Esophagus squamous epithelium (tissue), 5 donors: ENCODE measurements at regions not wholly inside any gene's neighbourhood (a gene's known extent, or its start where the extent isn't known, plus 50 kb on each side); places are given as distances from the start of the nearest gene placed in this dataset.
"Not testable (repeated sequence)": the region's sequence is repeated elsewhere in the genome, so short reads cannot be mapped to it uniquely, and the experiment has no call there.

Experiments
- DNase-seq: peaks from one replicate; lab custom pipeline; 2025; lab: John Stamatoyannopoulos, UW
- H3K27ac ChIP-seq, 4 donors: fragments of 200-600 bp; sonication (generic); one replicate each; pipeline ENCODE4 v1.5.1; 2016 to 2019; ENCODE audit warnings: mild to moderate bottlenecking in 1 of 4
- H3K27me3 ChIP-seq, 4 donors: fragments of 200-600 bp; sonication (generic); 1 replicate in 3 of 4; 2 replicates in 1 of 4; pipeline versions ENCODE4 v1.5.1 to v1.6.0; 2017 to 2021; ENCODE audit warnings: antibody characterized with exemption in 1 of 4
- H3K36me3 ChIP-seq, 3 donors: fragments of 200-600 bp; sonication (generic); one replicate each; pipeline ENCODE4 v1.5.1; 2016 to 2019
- H3K4me1 ChIP-seq, 3 donors: fragments of 200-600 bp; sonication (generic); one replicate each; pipeline ENCODE4 v1.5.1; 2017 to 2019
- H3K4me3 ChIP-seq, 4 donors: fragments of 200-600 bp; sonication (generic); 1 replicate in 3 of 4; 2 replicates in 1 of 4; pipeline ENCODE4 v1.5.1; 2016 to 2019; ENCODE audit warnings: mild to moderate bottlenecking in 2 of 4, moderate library complexity in 1 of 4
- H3K9me3 ChIP-seq, 3 donors: fragments of 200-600 bp; sonication (generic); one replicate each; pipeline ENCODE4 v1.5.1; 2016 to 2019
- POLR2A ChIP-seq, 4 donors: fragments of 450-650 bp; IDR thresholded peaks; one replicate each; pipeline ENCODE4 v1.6.1; 2017; ENCODE audit warnings: antibody characterized with exemption in 4 of 4, mild to moderate bottlenecking in 4 of 4, moderate library complexity in 3 of 4
- WGBS, 2 donors: methylation state at CpG; one replicate each; pipeline ENCODE4 v1.1.5; 2018; 5-methylcytosine and 5-hydroxymethylcytosine counted together
- intact Hi-C: fragments of 100-400 bp; cut with DNase I; formaldehyde crosslinking; loops from one replicate; pipeline ENCODE4 v1.15.0; 2022
- TF ChIP-seq, protein P1 (sequence below), 6 experiments: fragments of 450-650 bp in 4 of 6; fragments of 200-600 bp in 2 of 6; sonication (generic) in 2 of 6; IDR thresholded peaks; one replicate each; pipeline ENCODE4 v1.5.1; 2016 to 2019; ENCODE audit warnings: antibody characterized with exemption in 6 of 6, mild to moderate bottlenecking in 4 of 6, moderate library complexity in 4 of 6
- donor health status: DM: yes; HTN: yes; CAD: no.

DNA sequence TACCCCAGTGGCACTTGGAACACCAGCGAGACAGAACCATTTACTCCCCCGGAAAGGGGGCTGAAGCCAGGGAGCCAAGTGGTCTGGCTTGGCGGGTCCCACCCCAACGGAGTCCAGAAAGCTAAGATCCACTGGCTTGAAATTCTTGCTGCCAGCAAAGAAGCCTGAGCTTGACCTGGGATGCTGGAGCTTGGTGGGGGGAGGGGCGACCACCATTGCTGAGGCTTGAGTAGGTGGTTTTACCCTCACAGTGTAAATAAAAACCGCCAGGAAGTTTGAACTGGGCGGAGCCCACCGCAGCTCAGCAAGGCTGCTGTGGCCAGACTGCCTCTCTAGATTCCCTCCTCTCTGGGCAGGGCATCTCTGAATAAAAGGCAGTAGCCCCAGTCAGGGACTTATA lies 62.8 kb downstream of the RPS24 start:
- 80% methylated on average over 2 of the region's 8 CpGs; no CpG with 5 or more reads in 1 of the 2 donors for WGBS, 2 donors
- H3K9me3 ChIP-seq, H3K4me3 ChIP-seq, intact Hi-C loops, DNase-seq, H3K27ac ChIP-seq, H3K36me3 ChIP-seq, H3K4me1 ChIP-seq: not testable (repeated sequence)
- peaks cover 0 to 13% (median 0%) of the 10 kb centered on the region in 4 donors for H3K27me3 ChIP-seq

DNA sequence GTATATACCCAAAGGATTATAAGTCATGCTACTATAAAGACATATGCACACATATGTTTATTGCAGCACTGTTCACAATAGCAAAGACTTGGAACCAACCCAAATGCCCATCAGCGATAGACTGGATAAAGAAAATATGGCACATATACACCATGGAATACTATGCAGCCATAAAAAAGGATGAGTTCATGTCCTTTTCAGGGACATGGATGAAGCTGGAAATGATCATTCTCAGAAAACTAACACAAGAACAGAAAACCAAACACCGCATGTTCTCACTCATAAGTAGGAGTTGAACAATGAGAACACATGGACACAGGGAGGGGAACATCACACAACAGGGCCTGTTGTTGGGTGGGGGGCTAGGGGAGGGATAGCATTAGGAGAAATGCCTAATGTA lies 68.9 kb downstream of the RPS24 start:
- H3K36me3 ChIP-seq, DNase-seq, H3K4me3 ChIP-seq, H3K4me1 ChIP-seq, intact Hi-C loops, H3K27ac ChIP-seq, H3K27me3 ChIP-seq: not testable (repeated sequence)
- 95 to 100% methylated on average over 2 of the region's 2 CpGs for WGBS, 2 donors
- H3K9me3 ChIP-seq = peaks cover 0 to 13% (median 8%) of the 10 kb centered on the region in 3 donors

DNA sequence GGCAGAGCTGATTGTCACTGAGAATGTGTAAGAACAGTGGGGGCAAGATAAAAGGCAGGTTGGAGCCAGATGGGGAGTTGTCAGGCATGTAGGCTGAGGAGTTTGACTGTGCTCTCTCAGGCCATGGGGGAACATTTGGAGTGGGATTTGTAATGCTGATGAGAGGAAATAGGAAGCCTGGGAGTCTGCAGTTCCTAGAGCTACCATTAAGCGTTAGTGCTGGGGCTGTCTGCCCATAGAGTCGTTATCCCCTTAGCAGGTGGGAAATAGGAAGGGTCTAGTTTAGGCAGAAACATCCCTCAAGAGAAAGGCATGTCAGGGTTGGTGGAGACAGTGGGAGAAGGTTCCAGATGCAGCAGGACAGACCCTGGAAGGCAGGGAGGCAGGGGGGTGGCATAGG lies 75.5 kb downstream of the RPS24 start:
- no peak for DNase-seq
- no peaks in the 10 kb centered on the region for H3K36me3 ChIP-seq
- 11 to 50% methylated on average over 2 of the region's 2 CpGs for WGBS, 2 donors

DNA sequence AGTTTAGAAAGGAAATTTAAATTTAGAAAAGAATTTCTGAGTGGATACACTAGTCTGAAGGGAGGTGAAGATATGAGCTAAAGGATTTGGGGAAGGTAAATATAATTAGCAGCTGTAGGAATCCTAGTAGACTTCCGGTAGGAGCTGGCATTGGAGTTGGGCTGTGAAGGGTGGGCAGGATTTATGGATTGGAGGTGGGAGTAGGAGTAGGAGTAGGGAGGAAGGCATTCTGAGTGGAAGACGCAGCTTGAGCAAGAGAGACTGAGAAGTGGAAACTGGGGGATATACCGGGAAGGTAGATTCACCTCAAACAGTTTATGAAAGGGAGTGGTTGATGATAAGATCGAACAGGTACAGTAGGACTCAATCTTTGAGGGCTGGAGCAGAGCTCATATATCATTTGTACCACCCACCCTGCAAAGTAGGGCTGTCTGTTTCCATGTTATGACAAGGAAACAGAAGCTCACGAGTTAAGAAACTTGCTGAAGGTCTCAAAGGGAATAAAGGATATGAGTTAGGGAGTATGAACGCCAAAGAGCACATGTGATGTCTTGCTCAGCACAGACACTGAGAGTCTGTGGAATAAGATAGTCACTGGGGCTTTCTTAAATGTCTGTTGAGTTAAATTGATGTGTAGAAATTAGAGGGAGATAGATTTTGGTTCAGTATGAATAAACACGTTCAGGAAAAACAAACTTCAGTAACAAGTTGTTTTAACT lies 81.6 kb downstream of the RPS24 start:
- Histone ChIP-seq H3K9me3 (no peaks in the 10 kb centered on the region), H3K27me3 (peaks cover 0 to 22% (median 0%) of the 10 kb centered on the region in 4 donors), H3K27ac (no peak overlapping the region), H3K4me1 (no peaks in the 10 kb centered on the region), H3K36me3 (no peaks in the 10 kb centered on the region), H3K4me3 (no peak overlapping the region)
- no peak for TF ChIP-seq POLR2A (IDR thresholded peaks at IDR 0.05)
- TF ChIP-seq, protein P1, sequence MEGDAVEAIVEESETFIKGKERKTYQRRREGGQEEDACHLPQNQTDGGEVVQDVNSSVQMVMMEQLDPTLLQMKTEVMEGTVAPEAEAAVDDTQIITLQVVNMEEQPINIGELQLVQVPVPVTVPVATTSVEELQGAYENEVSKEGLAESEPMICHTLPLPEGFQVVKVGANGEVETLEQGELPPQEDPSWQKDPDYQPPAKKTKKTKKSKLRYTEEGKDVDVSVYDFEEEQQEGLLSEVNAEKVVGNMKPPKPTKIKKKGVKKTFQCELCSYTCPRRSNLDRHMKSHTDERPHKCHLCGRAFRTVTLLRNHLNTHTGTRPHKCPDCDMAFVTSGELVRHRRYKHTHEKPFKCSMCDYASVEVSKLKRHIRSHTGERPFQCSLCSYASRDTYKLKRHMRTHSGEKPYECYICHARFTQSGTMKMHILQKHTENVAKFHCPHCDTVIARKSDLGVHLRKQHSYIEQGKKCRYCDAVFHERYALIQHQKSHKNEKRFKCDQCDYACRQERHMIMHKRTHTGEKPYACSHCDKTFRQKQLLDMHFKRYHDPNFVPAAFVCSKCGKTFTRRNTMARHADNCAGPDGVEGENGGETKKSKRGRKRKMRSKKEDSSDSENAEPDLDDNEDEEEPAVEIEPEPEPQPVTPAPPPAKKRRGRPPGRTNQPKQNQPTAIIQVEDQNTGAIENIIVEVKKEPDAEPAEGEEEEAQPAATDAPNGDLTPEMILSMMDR (IDR thresholded peaks at IDR 0.05) = no peak
- DNase-seq = no peak
- intact Hi-C loops = no loop called here
- 62 to 63% methylated on average over 7 of the region's 7 CpGs for WGBS, 2 donors

More for the DNA sequence above, 75.5 kb downstream of the RPS24 start:
- intact Hi-C loops = no loop called here
- H3K27me3 ChIP-seq = peaks cover 0 to 7% (median 0%) of the 10 kb centered on the region in 4 donors
- TF ChIP-seq, protein P1 (IDR thresholded peaks at IDR 0.05) = no peak
- no peak for TF ChIP-seq POLR2A (IDR thresholded peaks at IDR 0.05)
- H3K4me1 ChIP-seq = no peaks in the 10 kb centered on the region
- H3K27ac ChIP-seq = no peak overlapping the region
- no peaks in the 10 kb centered on the region for H3K9me3 ChIP-seq
- H3K4me3 ChIP-seq = no peak overlapping the region

DNA sequence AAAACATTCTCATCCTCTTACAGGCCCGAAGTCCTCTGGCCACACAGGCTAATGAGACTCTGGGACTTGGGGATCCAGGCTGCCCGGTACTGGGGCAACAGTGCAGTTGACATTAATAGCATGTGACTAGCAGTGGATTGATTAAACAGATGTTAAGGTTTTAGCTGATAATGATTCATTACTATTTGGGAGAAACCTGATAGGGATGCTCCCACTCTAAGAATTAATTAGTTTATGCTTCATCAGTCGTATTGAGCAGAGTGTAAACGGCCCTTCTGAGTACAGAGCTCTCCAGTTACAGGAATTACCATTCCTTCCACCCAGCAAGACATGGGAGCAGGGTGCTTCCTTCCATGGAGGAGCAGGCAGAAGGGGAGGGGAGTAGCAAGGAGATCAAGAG lies 82.7 kb downstream of the RPS24 start:
- TF ChIP-seq, protein P1 (IDR thresholded peaks at IDR 0.05) = no peak
- no peak for TF ChIP-seq POLR2A (IDR thresholded peaks at IDR 0.05)
- H3K4me1 ChIP-seq = no peaks in the 10 kb centered on the region
- intact Hi-C loops = no loop called here
- no peak for DNase-seq
- no peaks in the 10 kb centered on the region for H3K36me3 ChIP-seq
- H3K4me3 ChIP-seq = no peak overlapping the region
- 83 to 85% methylated on average over 4 of the region's 4 CpGs for WGBS, 2 donors
- H3K27ac ChIP-seq = no peak overlapping the region
- peaks cover 0 to under 1% (median 0%) of the 10 kb centered on the region in 3 donors for H3K9me3 ChIP-seq
- H3K27me3 ChIP-seq = peaks cover 0 to 22% (median 0%) of the 10 kb centered on the region in 4 donors

DNA sequence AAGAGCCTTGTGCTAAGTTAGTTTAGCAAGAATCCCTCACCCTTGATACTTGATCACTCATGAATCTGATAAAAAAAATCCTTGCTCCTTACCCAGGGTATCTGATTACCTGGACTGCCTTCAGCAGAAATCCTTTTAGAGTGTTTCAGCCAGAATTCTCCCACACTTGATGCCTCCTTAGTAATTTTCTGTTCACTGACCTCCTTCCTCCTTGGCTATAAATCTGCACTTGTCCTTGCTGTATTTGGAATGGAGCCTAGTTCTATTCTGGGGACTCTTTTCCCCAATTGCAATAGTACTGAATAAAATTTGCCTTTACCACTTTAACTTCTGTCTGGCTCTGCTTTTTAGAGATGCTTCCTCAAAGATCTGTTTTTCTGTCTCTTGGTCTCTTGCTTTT lies 84.9 kb downstream of the RPS24 start:
- no peak overlapping the region for H3K27ac ChIP-seq
- peaks cover 0 to 12% (median 10%) of the 10 kb centered on the region in 3 donors for H3K9me3 ChIP-seq
- intact Hi-C loops = no loop called here
- no peaks in the 10 kb centered on the region for H3K36me3 ChIP-seq
- peaks cover 0 to 16% (median 0%) of the 10 kb centered on the region in 4 donors for H3K27me3 ChIP-seq
- H3K4me1 ChIP-seq = no peaks in the 10 kb centered on the region
- TF ChIP-seq, protein P1 (IDR thresholded peaks at IDR 0.05) = no peak
- no peak for TF ChIP-seq POLR2A (IDR thresholded peaks at IDR 0.05)
- H3K4me3 ChIP-seq = no peak overlapping the region
- no peak for DNase-seq
